ENCODE measurements at regions not wholly inside any gene's neighbourhood (a gene's known extent, or its start where the extent isn't known, plus 50 kb on each side); places are given as distances from the start of the nearest gene placed in this dataset.

DNA sequence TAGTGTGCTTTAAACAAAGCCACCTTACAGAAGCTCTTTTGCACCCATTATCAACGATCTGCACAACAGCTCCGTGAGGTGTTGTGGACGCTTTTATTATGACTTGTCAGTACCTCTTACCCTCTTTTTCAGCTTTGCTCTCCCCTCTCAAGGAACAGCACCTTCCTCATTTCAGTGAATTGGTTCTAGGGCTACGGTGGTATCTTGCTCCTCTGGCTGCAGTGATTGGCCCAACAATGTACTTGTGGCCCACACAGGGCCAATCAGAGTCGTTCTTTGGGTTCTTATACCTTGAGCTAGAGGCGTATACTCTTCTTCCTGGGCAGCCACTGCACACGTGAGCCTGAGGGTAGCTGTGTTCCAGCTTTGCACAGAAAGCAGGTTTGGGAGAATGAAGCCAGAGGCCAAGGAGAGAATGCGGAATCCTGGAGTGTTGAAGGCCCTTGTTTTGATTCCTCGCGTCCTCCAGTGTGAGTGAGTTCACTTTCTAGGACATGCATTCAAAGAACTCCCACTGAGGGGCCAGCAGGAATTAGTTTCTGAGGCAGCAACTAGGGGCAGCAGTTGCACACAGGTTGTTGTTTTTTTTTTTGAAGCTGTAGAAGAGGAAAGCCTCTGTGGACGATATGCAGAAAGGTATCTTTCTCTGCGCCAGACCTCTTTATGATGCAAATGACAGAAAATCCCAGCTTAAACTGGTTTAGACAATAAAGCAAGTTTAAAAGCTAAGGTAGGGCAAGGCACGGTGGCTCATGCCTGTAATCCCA is 49.8 kb upstream of the PDZD8 start:
- no peak for DNase-seq

All from fibroblast of skin of abdomen (primary cell).